ENCODE measurements at regions not wholly inside any gene's neighbourhood (a gene's known extent, or its start where the extent isn't known, plus 50 kb on each side); places are given as distances from the start of the nearest gene placed in this dataset.

- intact Hi-C loops (cut with micrococcal nuclease), result no loop called here
- Histone ChIP-seq H3K36me3 (ENCODE audit: control insufficient read depth, insufficient read depth, low read length) (peaks cover 4% of the 10 kb centered on the region), H3K27me3 (ENCODE audit: control insufficient read depth, insufficient read depth, low read length) (no peaks in the 10 kb centered on the region), H3K4me3 (ENCODE audit: low read length) (no peak overlapping the region), H3K27ac (ENCODE audit: low read length) (no peak overlapping the region), H3K9me3 (ENCODE audit: control insufficient read depth, insufficient read depth, low read length) (no peaks in the 10 kb centered on the region), H3K4me1 (ENCODE audit: control insufficient read depth, insufficient read depth, low read length) (peaks cover 37% of the 10 kb centered on the region)
- Mint-ChIP-seq H3K4me3 (no peak overlapping the region), H3K9me3 (no peaks in the 10 kb centered on the region), H3K36me3 (no peaks in the 10 kb centered on the region), H3K27me3 (ENCODE audit: low read depth in 2 of 2) (no peaks in the 10 kb centered on the region), H3K27ac (no peak overlapping the region), H3K4me1 (peaks cover 46 to 63% of the 10 kb centered on the region in 2 donors)
- no peak for TF ChIP-seq CTCF (IDR thresholded peaks at IDR 0.05)
- no peak for DNase-seq
- no peak for ATAC-seq
- WGBS (ENCODE audit: insufficient coverage), result 77% methylated on average over 1 of the region's 1 CpG
Observed at GRCh38 chr12:123059500-123059899, 79.0 kb downstream of the ARL6IP4 start.

DNA sequence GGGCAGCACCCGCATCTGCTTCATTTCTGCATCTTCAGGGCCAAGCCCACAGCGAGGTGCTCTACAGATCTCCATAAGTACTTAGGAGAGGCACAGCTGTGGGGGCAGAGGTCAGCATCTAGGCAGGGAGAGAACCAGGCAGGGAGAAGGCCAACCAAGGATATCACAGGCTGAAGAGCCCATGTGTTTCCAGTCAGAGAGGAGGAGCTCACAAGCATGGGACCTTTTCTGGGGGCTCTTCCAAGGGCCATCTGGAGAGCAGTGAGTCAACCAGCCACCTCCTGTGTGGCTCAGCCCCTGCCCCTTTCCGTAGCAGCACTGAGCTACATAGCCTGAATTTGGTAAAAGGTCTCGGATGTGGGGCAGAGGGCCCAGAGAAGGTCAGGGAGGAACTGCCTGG, 78.5 kb downstream of the ARL6IP4 start:
- no peak for DNase-seq
- Mint-ChIP-seq H3K4me1 (peaks cover 41 to 58% of the 10 kb centered on the region in 2 donors), H3K27ac (peak overlapping the region in 1 of 2 donors; percentile 61), H3K36me3 (no peaks in the 10 kb centered on the region), H3K4me3 (no peak overlapping the region), H3K9me3 (no peaks in the 10 kb centered on the region), H3K27me3 (ENCODE audit: low read depth in 2 of 2) (no peaks in the 10 kb centered on the region)
- no peak for ATAC-seq
- H3K27me3 ChIP-seq (ENCODE audit: control insufficient read depth, insufficient read depth, low read length), result no peaks in the 10 kb centered on the region
- H3K9me3 ChIP-seq (ENCODE audit: control insufficient read depth, insufficient read depth, low read length), result no peaks in the 10 kb centered on the region
- TF ChIP-seq CTCF (IDR thresholded peaks at IDR 0.05), result no peak
- 85% methylated on average over 4 of the region's 4 CpGs for WGBS (ENCODE audit: insufficient coverage)
- H3K27ac ChIP-seq (ENCODE audit: low read length), result no peak overlapping the region
- no peak overlapping the region for H3K4me3 ChIP-seq (ENCODE audit: low read length)
- H3K36me3 ChIP-seq (ENCODE audit: control insufficient read depth, insufficient read depth, low read length), result peaks cover 4% of the 10 kb centered on the region
- intact Hi-C loops (cut with micrococcal nuclease), result no loop called here
- peaks cover 33% of the 10 kb centered on the region for H3K4me1 ChIP-seq (ENCODE audit: control insufficient read depth, insufficient read depth, low read length)

- H3K4me1 ChIP-seq (ENCODE audit: control insufficient read depth, insufficient read depth, low read length), result peaks cover 30% of the 10 kb centered on the region
- DNase-seq (no peak), ATAC-seq (no peak)
- Mint-ChIP-seq H3K4me3 (no peak overlapping the region), H3K4me1 (peaks cover 36 to 53% of the 10 kb centered on the region in 2 donors), H3K27ac (peak overlapping the region; percentile 61 to 67), H3K36me3 (no peaks in the 10 kb centered on the region), H3K9me3 (no peaks in the 10 kb centered on the region), H3K27me3 (ENCODE audit: low read depth in 2 of 2) (no peaks in the 10 kb centered on the region)
- no peaks in the 10 kb centered on the region for H3K9me3 ChIP-seq (ENCODE audit: control insufficient read depth, insufficient read depth, low read length)
- intact Hi-C loops (cut with micrococcal nuclease), result no loop called here
- H3K27me3 ChIP-seq (ENCODE audit: control insufficient read depth, insufficient read depth, low read length), result no peaks in the 10 kb centered on the region
- WGBS (ENCODE audit: insufficient coverage), result 92% methylated on average over 6 of the region's 6 CpGs
- no peak overlapping the region for H3K27ac ChIP-seq (ENCODE audit: low read length)
- no peak overlapping the region for H3K4me3 ChIP-seq (ENCODE audit: low read length)
- H3K36me3 ChIP-seq (ENCODE audit: control insufficient read depth, insufficient read depth, low read length), result peaks cover 4% of the 10 kb centered on the region
- TF ChIP-seq CTCF (IDR thresholded peaks at IDR 0.05), result no peak
Observed at GRCh38 chr12:123058481-123058880, 78.0 kb downstream of the ARL6IP4 start.

- no peak for TF ChIP-seq CTCF (IDR thresholded peaks at IDR 0.05)
- H3K27me3 Mint-ChIP-seq (ENCODE audit: low read depth in 2 of 2), result no peaks in the 10 kb centered on the region
- Histone ChIP-seq H3K27me3 (ENCODE audit: control insufficient read depth, insufficient read depth, low read length) (no peaks in the 10 kb centered on the region), H3K9me3 (ENCODE audit: control insufficient read depth, insufficient read depth, low read length) (no peaks in the 10 kb centered on the region), H3K4me3 (ENCODE audit: low read length) (no peak overlapping the region), H3K4me1 (ENCODE audit: control insufficient read depth, insufficient read depth, low read length) (peaks cover 22% of the 10 kb centered on the region), H3K36me3 (ENCODE audit: control insufficient read depth, insufficient read depth, low read length) (peaks cover 4% of the 10 kb centered on the region), H3K27ac (ENCODE audit: low read length) (no peak overlapping the region)
- peaks cover 35 to 51% of the 10 kb centered on the region in 2 donors for H3K4me1 Mint-ChIP-seq
- 79% methylated on average over 15 of the region's 15 CpGs for WGBS (ENCODE audit: insufficient coverage)
- no peak for ATAC-seq
- intact Hi-C loops (cut with micrococcal nuclease), result no loop called here
- DNase-seq, result no peak
- H3K9me3 Mint-ChIP-seq, result no peaks in the 10 kb centered on the region
- peak overlapping the region; percentile 61 to 67 for H3K27ac Mint-ChIP-seq
- H3K4me3 Mint-ChIP-seq, result no peak overlapping the region
- H3K36me3 Mint-ChIP-seq, result no peaks in the 10 kb centered on the region
Observed at GRCh38 chr12:123057513-123058265, 77.2 kb downstream of the ARL6IP4 start.

All from natural killer cell (primary cell).